Activated T-cell treated with anti-CD3 and anti-CD28 coated beads for 48 hours (primary cell): ENCODE measurements at regions not wholly inside any gene's neighbourhood (a gene's known extent, or its start where the extent isn't known, plus 50 kb on each side); places are given as distances from the start of the nearest gene placed in this dataset.

Experiments
- DNase-seq: peaks from one replicate; pipeline ENCODE4 v3.0.0-alpha.2; 2020; ENCODE audit warnings: low read depth

DNA sequence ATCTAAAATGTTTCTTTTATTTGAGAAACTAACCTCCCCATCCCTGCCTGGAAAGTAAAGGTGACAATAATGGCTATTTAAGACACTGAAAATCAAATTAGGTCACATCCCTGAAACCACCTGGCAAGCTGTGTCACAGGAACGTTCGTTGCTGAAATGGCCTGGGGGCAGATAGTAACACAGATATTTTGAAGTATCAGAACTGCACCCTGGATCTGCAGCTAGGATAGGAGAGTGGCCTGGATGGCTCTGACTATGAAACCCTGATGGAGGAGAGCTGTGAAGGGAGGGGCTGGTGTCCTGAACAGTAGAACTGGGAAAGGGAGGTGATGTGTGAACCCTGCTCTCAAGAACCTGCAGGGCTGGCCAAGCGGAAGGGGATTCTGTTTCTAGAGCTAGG, 648.3 kb upstream of the CFAP20DC start:
- no peak for DNase-seq

DNA sequence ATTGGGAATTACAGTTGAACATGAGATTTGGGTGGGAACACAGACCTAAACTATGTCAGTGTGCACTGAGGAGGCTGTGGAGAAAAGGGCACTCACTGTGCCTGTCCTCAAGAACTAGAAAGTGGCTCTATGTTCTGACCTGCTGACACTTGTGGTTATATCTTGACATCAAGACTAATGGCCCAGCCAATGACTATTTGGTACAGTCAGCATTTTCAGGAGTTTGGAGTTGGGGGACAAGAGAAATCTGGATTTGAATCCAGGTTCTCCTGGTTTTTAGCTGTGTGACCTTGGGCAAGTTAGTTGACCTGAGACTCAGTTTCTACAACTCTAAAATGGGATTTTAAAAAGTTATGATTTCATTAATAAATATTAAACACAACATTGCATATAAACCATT, 647.0 kb upstream of the CFAP20DC start:
- no peak for DNase-seq

DNA sequence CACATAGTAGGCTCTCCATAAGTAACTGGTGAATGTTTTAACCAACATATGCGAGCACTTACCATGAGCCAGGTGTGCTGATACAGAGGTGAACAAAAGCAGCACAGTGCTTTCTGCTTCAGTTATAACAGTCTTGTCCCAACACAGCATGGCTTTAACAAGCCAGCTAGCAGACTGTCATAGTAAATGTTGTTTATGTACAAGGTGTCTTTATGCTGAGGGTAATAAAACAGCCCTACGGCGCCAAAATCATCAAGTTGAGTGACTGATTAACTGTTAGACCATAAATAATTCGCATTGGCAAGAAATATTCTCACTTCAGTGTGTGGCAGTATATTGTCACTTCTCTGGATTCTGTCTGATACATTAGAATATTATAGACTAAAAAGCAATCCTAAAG, 646.0 kb upstream of the CFAP20DC start:
- no peak for DNase-seq

DNA sequence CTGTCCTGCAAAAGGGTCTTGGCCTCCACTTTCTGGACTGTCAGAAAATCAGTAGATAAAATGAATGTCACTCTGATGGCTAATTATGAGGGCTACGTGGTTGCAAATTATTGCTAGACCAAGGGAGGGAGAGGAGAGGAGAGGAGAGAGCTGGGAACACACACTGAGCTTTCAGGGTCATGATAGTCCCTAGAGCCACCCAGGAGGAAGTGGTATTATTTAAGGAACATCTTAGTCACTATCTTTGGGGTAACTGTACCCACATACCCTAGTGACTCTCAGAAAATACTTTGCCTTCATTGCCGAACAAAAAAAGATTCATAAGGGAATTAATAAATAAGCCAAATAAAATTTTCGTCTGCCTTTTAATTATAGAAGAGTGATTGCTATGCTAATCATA, 642.3 kb upstream of the CFAP20DC start:
- DNase-seq, result no peak

DNA sequence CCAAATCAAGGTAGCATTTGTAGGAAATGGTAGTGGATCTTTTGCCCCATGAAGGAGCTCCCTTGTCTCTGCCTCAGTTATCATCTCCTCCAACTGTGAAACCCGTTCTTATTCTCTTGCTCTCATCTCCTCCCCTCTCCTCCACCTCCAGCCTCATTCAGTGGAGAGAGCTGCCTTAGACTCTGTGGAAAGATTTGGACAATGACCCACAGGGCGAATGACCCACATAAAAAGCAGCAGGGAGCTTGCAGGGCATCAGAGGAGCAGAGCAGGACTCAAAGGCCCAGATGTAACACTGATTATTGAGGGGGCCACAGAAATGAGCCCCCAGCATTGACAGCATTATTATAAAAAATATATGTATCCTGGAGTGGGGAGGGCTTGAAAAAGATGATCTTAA, 641.1 kb upstream of the CFAP20DC start:
- no peak for DNase-seq

DNA sequence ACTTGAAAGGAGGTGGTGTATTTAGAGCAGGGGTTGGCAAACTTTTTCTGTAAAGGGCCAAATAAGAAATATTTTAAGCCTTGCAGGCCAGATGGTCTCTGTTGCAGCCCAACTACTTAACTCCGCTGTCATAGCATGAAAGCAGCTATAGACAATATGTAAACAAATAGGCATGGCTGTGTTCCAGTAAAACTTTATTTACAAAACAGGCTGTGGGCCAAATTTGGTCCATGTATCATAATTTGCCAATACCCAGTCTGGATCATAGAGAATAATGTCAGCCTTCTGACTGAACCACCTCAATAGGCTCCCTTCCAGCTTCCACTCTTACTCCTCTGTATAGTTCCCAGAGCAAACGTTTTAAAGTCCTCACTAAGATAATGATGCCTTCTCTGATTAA, 638.8 kb upstream of the CFAP20DC start:
- no peak for DNase-seq

DNA sequence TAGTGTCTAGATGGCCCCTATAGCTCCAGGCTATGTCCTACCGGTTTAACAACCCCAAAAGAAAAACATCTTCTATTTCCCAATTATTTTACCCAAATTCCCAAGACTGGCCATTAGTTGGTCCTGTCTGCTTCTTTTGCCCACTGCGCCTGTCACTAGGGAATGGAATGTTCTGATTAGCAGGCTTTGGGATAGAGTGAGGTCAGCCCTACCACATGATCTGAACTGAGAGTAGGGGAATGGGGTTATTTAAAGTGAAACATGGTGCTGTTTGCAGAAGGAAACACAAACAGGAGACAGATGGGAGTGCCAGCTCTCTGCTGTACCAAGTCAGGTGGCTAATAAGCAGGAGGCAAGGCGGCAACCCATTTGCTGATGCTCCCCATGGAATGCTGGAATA, 635.6 kb upstream of the CFAP20DC start:
- no peak for DNase-seq

DNA sequence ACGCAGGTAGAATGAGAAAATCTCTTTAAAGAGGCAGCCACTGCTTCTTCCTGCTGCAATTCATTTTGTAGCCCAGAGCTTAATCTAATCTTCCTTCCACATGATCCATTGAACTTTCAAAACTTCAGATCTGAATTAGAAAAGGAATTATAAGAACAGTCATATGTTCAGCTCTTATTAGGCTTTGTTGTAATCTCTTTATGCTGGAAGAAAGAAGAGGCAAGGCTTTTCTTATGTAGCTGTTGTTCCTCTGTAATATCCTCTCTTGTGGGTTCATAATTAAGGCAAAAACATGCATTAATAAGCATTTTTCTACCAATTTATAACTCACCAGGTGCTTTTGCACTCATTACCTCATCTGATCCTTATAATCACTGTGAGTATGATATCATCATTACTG, 634.9 kb upstream of the CFAP20DC start:
- DNase-seq, result no peak

DNA sequence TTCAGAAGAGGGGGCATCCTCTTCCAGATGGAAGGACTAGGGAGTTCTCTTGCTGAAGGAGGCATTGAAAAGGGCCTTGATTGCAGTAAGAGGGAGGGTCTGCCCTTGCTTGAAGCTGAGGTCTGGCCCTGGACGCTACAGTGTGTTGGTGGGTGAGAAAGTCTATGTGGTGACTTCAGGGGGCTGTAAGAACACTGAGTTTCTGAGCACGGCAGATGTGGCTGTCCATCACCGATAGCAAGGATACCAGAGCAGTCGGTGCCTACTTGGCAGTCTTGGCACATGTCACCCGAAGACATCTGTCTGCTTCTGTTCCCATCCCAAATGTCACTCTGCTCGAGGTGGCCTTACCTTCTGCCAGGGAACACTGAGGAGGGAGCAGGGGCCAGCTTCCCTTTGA, 631.1 kb upstream of the CFAP20DC start:
- DNase-seq, result no peak

DNA sequence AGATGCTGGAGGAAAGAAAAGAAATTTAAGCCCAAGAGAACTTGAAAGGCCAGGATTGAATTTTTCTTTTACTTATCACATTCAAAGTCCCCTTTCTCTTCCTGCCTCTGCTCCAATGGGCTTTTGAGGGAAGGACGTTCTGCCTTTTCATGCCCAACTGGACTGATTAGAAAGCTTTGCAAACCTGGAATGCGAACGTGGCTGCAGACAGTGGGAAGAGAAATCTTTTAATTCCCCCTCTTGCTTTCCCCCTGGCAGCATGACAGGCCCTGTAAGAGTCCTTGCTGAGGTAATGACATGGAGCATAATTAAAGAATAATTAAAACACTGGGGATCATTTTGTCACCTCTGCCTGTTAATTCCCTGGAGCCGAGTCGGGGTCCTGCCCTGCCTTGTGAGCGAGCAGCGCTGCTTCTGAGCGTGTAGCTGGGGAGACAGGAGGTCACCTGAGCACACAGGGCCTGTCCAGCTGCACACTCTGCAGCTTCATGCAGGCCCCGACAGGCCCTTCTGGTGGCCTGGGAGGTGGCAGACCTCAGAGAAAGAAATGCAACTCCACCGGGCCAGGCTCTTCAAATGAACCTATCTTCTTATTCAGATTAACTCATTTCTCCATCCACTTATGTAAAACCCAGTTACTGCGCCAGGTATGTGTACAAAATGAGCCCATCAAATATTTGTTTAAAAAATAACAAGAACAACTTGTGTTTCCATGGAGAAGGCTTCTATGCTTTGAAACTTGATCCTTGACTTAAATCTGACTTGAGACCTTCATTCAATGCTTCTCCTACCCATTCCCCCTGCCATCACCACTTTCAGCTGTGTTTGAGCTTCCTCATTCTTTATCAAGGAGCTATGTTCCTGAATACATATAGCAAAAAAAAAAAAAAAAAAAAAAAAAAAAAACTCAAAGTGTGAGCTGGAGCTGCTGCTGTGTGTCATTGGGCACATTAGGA, 628.2 kb upstream of the CFAP20DC start:
- no peak for DNase-seq

DNA sequence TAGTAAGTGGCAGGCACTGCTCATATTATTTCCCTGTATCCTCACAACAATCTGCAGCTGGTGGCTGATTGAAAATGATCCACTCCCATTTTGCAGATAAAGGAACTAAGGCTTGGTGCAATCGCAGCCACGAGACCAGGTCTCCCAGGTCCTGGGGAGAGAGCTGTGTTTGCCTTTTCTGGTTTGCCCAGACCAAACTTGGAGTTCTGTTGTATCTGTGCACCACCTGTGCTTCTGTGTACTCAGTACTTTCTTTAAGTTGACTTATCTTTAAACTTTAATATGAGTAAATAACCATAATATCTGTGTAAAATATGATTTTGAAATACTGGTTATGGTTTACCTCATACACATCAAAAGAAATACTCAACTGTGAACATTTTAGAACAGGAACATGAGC, 625.7 kb upstream of the CFAP20DC start:
- no peak for DNase-seq

DNA sequence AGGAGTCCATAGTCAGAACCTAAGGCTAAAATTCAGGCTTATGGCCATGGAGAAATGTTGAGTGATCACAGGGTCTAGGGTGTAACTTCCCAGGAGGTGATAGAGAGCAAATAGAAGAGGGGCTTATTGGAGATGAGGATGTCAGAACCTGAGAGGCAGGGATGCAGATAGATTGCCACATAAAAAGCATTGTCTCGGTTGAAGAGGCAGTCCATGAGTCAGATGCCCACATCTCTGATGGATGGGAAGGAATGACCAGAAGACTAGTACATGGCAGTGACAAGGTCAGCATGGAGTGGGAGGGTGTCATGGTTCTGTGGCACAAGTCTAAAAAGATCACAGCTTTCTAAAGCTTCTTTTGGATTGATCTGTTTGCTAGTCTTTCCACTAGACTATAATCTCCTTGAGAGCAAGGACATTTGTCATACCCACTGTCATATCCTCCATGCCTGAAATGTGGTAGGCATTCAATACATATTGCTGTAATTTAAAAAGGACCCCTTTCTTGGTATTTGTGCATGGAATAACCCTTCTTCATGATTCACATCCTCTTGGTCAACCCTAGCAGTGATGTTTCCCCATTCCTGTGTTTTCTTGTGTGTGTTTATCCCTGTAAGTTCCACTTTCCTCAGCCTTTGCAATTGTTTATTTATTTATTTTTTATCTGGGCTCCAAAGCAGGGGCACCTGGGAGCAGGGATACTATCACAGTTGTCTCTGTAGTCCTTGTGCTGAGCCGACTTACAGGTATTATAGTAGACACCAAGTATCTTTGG, 613.4 kb upstream of the CFAP20DC start:
- DNase-seq, result no peak

DNA sequence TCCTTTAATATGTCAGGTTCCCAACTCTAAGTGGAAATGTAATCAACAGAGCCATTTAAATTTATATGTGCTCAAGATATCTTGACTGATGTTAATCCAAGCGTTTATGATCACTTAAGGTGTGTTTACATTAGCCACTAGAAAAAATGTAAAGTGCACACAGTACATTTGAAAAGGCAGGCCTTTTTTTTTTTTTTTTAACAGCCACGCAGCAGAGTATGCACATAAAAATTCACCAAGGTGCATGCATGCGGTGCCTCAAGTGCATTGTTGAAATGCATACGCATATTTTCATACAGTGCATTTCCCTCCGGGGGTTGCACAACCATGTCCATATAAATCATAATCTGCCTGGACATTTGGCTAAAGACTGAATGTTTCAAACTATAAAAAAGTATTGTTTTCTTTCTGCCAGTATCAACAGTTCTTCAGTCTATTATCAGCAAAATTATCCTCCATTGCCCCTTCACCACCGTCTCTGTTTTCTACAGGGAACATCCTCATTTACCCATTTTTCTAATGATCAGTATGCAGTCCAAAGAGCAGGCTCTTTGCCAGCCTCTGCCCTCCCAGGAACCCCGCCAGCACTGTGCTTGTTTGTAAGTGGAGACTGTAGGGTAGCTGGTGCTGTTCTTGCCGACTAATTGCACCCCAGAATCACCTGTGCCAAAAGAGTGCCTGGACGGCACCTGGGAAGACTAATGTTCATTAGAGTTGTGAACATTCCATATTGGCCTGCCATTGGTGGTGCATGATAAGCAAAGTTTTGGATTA, 611.2 kb upstream of the CFAP20DC start:
- DNase-seq, result no peak

DNA sequence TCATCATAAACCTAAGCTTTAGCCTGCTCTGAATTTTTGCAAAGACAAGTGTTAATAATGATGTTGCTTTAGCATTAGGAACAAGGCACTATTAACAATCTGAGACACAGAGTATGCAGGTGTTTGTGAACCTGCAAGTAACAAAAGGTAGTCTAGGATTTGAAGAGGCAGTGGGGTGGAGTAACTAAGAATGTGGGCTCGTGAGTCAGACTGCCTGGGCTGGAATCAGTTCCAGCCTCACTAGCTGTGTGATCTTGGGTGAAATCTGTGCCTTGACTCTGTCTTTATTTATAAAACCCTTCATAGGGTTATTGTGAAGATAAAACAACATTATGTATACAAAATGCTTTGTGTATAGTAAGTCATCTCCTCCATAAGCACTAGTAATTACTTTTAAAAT, 610.6 kb upstream of the CFAP20DC start:
- DNase-seq, result no peak

DNA sequence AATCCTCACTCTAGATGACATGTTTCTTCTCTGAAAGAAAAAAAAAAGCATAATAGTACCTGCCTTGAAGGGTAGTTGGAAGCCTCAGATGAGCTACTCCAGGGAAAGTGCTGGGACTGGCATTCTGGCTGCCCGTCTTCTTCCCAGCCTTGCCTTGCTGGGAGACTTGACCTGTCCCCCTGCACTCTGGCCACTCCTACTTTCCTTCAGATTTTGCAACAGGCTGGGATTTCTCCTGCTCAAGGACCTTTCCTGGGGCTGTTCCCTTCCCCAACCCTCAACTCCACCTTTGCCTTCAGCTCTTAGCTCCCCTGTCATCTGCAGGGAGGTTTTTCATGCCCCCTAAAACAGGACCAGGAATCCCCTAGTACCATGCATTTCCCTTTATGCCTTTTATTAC, 609.9 kb upstream of the CFAP20DC start:
- DNase-seq, result no peak

DNA sequence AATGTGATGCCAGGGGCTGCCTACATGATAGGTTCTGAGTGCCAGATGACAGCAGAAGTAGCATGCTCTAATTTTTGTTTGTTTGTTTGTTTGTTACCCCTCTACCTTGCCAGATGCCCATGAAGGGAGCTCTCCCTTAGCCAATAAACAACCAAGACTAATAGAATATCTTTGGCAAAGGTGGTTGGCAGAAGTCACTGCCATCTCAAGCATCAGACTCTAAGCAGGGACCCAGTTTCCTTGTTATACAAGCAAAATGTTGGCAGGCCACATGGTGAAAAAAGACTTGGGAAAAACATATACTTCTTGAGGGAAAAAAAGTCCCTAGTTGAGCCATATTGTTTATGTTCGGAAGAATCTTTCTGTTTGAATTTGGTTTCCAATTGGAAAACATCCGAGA, 609.0 kb upstream of the CFAP20DC start:
- DNase-seq, result no peak

DNA sequence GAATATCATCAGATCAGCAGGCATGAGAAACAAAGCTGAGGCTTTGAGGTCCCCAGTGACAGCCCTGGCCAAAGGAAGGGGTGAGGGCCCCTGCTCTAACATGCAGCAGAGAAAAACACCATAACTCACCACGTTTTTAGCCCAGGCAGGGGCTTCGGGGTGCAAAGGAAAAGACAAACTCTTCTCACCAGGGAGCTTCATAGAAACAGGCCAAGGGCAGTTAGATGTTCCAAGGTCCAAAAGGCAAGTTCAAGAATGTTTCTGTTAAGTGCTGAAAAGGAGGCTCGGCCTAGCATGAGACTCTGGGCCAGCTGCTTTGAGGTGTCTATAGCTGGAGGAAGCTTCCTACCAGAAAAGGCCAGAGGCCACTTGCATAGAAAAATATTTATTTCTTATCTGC, 608.4 kb upstream of the CFAP20DC start:
- DNase-seq, result no peak

DNA sequence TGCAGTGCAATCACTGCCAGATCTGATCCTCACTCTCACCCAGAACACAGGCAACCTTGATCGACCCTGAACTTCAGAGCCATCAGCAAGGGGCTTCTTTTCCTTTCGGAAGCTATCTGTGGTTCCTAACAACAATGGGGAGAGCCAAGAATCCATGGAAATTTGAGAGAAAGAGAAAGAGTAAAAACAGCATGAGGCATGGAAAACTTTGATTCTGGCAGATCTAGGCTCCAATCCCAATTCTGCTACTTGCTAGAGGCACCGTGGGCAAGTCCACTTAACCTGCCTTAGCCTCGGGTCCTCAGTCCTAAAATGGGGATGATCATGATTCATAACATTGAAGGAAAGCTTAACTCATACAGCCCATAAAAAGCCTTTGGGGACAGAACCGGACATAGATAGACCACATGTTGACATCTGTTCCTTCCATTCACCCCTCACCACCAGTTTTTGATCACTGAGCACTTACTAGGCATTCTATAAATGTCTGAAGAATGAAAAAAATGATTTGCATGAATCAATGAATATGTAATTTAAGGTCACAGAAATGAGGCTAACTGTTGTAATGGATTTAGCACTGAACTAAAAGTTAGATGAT, 605.7 kb upstream of the CFAP20DC start:
- no peak for DNase-seq

DNA sequence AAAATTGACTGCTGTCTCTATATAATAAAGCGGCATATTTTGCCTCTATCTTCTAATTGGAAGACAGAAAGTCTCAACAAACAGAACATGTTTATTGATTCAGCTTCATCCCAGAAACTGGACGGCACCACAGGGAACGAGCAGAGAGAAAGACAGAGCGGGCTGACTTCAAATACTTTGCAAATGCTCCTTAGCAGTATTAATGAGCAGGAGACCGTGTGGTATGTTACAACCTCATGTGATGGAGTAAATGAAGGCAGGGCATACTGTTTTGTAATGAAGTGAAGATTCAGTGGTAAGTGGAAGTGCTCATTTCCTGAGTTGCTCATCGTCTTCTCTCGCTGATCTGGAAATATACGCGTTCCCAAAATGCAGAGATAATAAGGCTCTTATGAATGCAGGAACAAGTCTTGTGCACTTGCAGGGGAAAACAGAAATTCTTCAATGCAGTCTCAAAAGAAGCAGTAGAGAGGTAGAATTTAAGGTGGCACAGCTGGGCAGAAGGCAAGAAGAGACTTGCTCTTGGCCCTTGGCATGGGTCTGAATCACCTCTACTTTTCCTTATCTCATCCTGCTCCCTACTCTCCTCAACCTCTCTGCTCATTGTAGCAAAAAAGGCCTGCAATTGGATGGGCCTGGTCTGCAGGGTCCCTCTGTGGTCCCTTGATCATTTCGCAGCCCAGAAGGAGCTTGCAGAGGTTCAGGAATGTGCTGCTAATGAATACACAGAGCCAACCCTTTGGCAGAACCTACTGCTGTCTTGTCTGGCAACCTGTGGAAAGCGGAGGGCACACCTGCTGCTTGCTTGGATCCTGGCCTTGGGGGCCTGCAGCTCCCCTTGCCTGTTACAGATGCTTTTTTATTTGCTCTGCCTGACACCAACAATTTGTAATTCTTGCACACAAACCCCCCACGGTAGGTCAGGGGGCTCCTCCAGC, 604.9 kb upstream of the CFAP20DC start:
- no peak for DNase-seq

DNA sequence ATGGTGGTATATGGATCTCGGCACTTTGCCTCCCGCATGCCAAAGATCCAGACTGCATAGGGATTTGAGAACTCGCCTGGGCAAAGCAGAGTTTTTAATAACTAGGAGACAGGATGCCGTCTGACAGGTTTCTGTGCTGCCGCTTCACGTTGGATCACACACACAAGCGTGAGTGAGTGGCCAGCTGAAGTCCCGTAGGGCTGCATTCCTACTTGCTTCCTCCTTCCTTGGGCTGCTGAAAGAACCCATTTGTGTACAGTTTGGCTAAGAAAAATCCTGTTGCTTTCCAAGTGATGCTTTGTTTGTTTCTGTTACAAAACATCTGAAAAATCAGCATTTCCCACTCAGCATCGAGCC, 604.3 kb upstream of the CFAP20DC start:
- DNase-seq, result no peak
